WTC11 (cell line): ENCODE measurements at regions not wholly inside any gene's neighbourhood (a gene's known extent, or its start where the extent isn't known, plus 50 kb on each side); places are given as distances from the start of the nearest gene placed in this dataset.

Experiments
- ATAC-seq: fragments of 200-7000 bp; cut with Tn5 transposase; 2 replicates; pipeline ENCODE4 v1.10.0; 2021; ENCODE audit warnings: mild to moderate bottlenecking, moderate library complexity
- CTCF ChIA-PET: fragments of 300-600 bp; sonication (Branson Sonifier 250); formaldehyde crosslinking; loops from one replicate; lab custom pipeline; 2021; ENCODE audit warnings: antibody characterized with exemption; lab: Charles Lee
- POLR2A ChIA-PET: fragments of 350-600 bp; sonication (Branson Sonifier 250); formaldehyde crosslinking; loops from one replicate; lab custom pipeline; 2021; ENCODE audit warnings: antibody characterized with exemption; lab: Charles Lee
- DNase-seq: peaks from one replicate; pipeline ENCODE4 v3.0.0; 2021; ENCODE audit warnings: low spot score
- H3K27ac Mint-ChIP-seq: 2 replicates; pipeline ENCODE4 v1.8.0; 2021; ENCODE audit warnings: mixed read lengths
- H3K27me3 Mint-ChIP-seq: 2 replicates; pipeline ENCODE4 v1.8.0; 2021; ENCODE audit warnings: low read depth, mild to moderate bottlenecking, moderate library complexity, mixed read lengths
- H3K36me3 Mint-ChIP-seq: 2 replicates; pipeline ENCODE4 v1.8.0; 2021; ENCODE audit warnings: mixed read lengths
- H3K4me1 Mint-ChIP-seq: 2 replicates; pipeline ENCODE4 v1.8.0; 2022; ENCODE audit warnings: mixed read lengths
- H3K4me3 Mint-ChIP-seq: 2 replicates; pipeline ENCODE4 v1.8.0; 2021; ENCODE audit warnings: mild to moderate bottlenecking, moderate library complexity, mixed read lengths
- H3K9me3 Mint-ChIP-seq: 2 replicates; pipeline ENCODE4 v1.8.0; 2021; ENCODE audit warnings: mixed read lengths
- CREM ChIP-seq: sonication (generic); formaldehyde crosslinking; IDR thresholded peaks from 2 replicates; pipeline ENCODE4 v1.8.1; 2022; ENCODE audit warnings: mild to moderate bottlenecking, missing genetic modification reagents, moderate library complexity
- ELF4 ChIP-seq: sonication (generic); formaldehyde crosslinking; IDR thresholded peaks from 2 replicates; pipeline ENCODE4 v1.8.1; 2022; ENCODE audit warnings: low read depth, mild to moderate bottlenecking, moderate library complexity, missing genetic modification reagents
- ERG ChIP-seq: fragments of 250-450 bp; sonication (Bioruptor Pico); IDR thresholded peaks from 2 replicates; pipeline ENCODE4 v1.8.0; 2021; ENCODE audit warnings: mild to moderate bottlenecking
- ESRRA ChIP-seq: sonication (generic); formaldehyde crosslinking; IDR thresholded peaks from 2 replicates; pipeline ENCODE4 v1.8.1; 2022; ENCODE audit warnings: mild to moderate bottlenecking, missing genetic modification reagents, borderline replicate concordance
- FOXJ3 ChIP-seq: sonication (generic); formaldehyde crosslinking; IDR thresholded peaks from 2 replicates; pipeline ENCODE4 v1.9.0; 2021; ENCODE audit warnings: missing genetic modification reagents, mild to moderate bottlenecking, borderline replicate concordance
- FOXP4 ChIP-seq: sonication (generic); formaldehyde crosslinking; IDR thresholded peaks from 2 replicates; pipeline ENCODE4 v1.8.0; 2022; ENCODE audit warnings: mild to moderate bottlenecking, missing genetic modification reagents
- GABPB1 ChIP-seq: sonication (generic); formaldehyde crosslinking; IDR thresholded peaks from 2 replicates; pipeline ENCODE4 v1.8.1; 2023; ENCODE audit warnings: mild to moderate bottlenecking, missing genetic modification reagents
- GRHL2 ChIP-seq: fragments of 250-450 bp; sonication (Bioruptor Pico); IDR thresholded peaks from 2 replicates; pipeline ENCODE4 v1.8.0; 2022; ENCODE audit warnings: mild to moderate bottlenecking, moderate library complexity; ENCODE audit not compliant: insufficient replicate concordance, severe bottlenecking
- JUN ChIP-seq: sonication (generic); formaldehyde crosslinking; IDR thresholded peaks from 2 replicates; pipeline ENCODE4 v1.8.0; 2023; ENCODE audit warnings: mild to moderate bottlenecking, missing genetic modification reagents
- NR3C1 ChIP-seq: sonication (generic); formaldehyde crosslinking; conservative IDR thresholded peaks from 2 replicates; pipeline ENCODE4 v1.8.1; 2023; ENCODE audit warnings: low read depth, mild to moderate bottlenecking, missing genetic modification reagents
- TP53 ChIP-seq: sonication (generic); formaldehyde crosslinking; IDR thresholded peaks from 2 replicates; pipeline ENCODE4 v1.8.1; 2023; ENCODE audit warnings: mild to moderate bottlenecking, missing genetic modification reagents
- USF1 ChIP-seq: sonication (generic); formaldehyde crosslinking; IDR thresholded peaks from 2 replicates; pipeline ENCODE4 v1.8.0; 2022; ENCODE audit warnings: mild to moderate bottlenecking, missing genetic modification reagents
- ZBTB21 ChIP-seq: sonication (generic); formaldehyde crosslinking; IDR thresholded peaks from 2 replicates; pipeline ENCODE4 v1.8.1; 2023; ENCODE audit warnings: mild to moderate bottlenecking, missing genetic modification reagents, borderline replicate concordance
- ZNF263 ChIP-seq: sonication (generic); formaldehyde crosslinking; IDR thresholded peaks from 2 replicates; pipeline ENCODE4 v1.8.1; 2022; ENCODE audit warnings: low read depth, mild to moderate bottlenecking, moderate library complexity, missing genetic modification reagents
- ZNF423 ChIP-seq: fragments of 250-450 bp; sonication (Bioruptor Pico); IDR thresholded peaks from 2 replicates; pipeline ENCODE4 v2.1.2; 2022; ENCODE audit warnings: mild to moderate bottlenecking, moderate library complexity
- ZNF671 ChIP-seq: fragments of 250-450 bp; sonication (Bioruptor Pico); IDR thresholded peaks from 2 replicates; pipeline ENCODE4 v1.8.0; 2021; ENCODE audit warnings: mild to moderate bottlenecking
- TF ChIP-seq, protein P1 (sequence below): sonication (generic); formaldehyde crosslinking; IDR thresholded peaks from 2 replicates; pipeline ENCODE4 v1.8.0; 2023; ENCODE audit warnings: missing genetic modification reagents, mild to moderate bottlenecking, borderline replicate concordance
- TF ChIP-seq, protein P2 (sequence below): sonication (generic); formaldehyde crosslinking; IDR thresholded peaks from 2 replicates; pipeline ENCODE4 v1.8.0; 2023; ENCODE audit warnings: missing genetic modification reagents

DNA sequence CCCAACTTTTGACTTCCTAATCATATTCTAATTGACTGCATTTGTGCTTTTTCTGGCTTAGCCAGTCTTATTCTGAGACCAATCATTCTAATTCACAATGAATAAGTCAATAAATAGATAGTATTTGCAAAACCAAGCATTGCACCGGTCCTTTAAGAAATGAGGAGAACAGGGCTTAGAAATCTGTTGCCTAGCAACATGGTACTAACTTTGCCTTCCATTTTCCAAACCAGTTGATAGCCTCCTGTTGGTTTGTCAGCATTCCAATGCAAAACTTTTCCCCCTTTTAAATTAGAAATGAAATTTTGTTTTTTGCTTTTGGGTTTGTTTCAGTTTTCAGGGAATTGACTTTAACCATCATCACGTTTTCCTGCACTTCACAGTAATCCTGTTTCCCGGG, 603.5 kb upstream of the NRP1 start:
- Mint-ChIP-seq H3K4me1 (peaks cover 37% of the 10 kb centered on the region), H3K36me3 (no peaks in the 10 kb centered on the region), H3K9me3 (0 out of 2 replicates have a peak, but pooled peaks cover 3% of the 10 kb centered on the region), H3K27me3 (no peaks in the 10 kb centered on the region; the same call in 1 of the 2 replicates), H3K4me3 (no peak overlapping the region), H3K27ac (no peak overlapping the region)
- POLR2A ChIA-PET, result no interaction called here
- no peak for TF ChIP-seq ZNF423 (CRISPR knock-in tag)
- TF ChIP-seq ZNF671, result no peak
- ATAC-seq, result no peak
- DNase-seq, result no peak
- CTCF ChIA-PET, result no interaction called here

DNA sequence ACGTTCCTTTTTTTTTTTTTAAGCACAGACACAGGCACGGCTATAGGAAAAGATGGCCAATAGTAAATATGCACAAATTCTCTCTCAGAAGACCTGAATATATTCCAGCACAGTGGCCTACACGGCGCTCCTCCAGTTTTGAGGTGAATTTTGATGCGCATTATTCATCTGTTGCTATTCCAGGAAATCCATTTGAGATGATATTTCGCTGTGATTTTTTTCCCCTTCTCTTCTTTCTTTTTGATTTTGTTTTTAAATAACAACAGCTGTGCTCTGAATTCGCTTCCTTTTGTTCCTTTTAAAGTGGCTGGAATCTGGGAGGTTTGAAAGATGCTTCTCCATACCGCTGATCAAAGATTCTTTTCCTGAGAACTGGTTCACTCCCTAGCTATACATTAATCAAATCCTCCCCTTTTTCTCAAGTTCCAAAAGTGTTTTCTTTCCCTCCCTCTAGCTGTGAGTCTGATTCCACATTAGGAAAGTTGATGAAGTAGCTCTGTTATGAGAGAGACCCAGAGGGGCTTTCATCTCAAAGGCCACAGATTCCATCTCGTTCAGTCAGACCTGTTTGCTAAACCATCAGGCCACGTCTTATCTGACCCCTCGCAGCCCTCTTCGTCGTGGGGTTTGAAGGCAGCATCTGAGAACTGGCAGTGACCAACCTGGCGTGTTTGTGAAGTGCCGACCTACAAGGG, 602.7 kb upstream of the NRP1 start:
- no peak for ATAC-seq
- TF ChIP-seq GABPB1 (CRISPR knock-in tag), result no peak
- TF ChIP-seq, protein P1, sequence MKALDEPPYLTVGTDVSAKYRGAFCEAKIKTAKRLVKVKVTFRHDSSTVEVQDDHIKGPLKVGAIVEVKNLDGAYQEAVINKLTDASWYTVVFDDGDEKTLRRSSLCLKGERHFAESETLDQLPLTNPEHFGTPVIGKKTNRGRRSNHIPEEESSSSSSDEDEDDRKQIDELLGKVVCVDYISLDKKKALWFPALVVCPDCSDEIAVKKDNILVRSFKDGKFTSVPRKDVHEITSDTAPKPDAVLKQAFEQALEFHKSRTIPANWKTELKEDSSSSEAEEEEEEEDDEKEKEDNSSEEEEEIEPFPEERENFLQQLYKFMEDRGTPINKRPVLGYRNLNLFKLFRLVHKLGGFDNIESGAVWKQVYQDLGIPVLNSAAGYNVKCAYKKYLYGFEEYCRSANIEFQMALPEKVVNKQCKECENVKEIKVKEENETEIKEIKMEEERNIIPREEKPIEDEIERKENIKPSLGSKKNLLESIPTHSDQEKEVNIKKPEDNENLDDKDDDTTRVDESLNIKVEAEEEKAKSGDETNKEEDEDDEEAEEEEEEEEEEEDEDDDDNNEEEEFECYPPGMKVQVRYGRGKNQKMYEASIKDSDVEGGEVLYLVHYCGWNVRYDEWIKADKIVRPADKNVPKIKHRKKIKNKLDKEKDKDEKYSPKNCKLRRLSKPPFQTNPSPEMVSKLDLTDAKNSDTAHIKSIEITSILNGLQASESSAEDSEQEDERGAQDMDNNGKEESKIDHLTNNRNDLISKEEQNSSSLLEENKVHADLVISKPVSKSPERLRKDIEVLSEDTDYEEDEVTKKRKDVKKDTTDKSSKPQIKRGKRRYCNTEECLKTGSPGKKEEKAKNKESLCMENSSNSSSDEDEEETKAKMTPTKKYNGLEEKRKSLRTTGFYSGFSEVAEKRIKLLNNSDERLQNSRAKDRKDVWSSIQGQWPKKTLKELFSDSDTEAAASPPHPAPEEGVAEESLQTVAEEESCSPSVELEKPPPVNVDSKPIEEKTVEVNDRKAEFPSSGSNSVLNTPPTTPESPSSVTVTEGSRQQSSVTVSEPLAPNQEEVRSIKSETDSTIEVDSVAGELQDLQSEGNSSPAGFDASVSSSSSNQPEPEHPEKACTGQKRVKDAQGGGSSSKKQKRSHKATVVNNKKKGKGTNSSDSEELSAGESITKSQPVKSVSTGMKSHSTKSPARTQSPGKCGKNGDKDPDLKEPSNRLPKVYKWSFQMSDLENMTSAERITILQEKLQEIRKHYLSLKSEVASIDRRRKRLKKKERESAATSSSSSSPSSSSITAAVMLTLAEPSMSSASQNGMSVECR, result no peak
- TF ChIP-seq JUN (CRISPR knock-in tag), result no peak
- TF ChIP-seq GRHL2 (CRISPR knock-in tag), result no peak
- TF ChIP-seq ZBTB21, result no peak
- no peak for TF ChIP-seq TP53 (CRISPR knock-in tag)
- no peak for TF ChIP-seq USF1
- TF ChIP-seq, protein P2, sequence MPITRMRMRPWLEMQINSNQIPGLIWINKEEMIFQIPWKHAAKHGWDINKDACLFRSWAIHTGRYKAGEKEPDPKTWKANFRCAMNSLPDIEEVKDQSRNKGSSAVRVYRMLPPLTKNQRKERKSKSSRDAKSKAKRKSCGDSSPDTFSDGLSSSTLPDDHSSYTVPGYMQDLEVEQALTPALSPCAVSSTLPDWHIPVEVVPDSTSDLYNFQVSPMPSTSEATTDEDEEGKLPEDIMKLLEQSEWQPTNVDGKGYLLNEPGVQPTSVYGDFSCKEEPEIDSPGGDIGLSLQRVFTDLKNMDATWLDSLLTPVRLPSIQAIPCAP (CRISPR knock-in tag), result no peak
- TF ChIP-seq, all 79 proteins: peak for 0
- Mint-ChIP-seq H3K9me3 (0 out of 2 replicates have a peak, but pooled peaks cover 3% of the 10 kb centered on the region), H3K27me3 (no peaks in the 10 kb centered on the region; the same call in 1 of the 2 replicates), H3K4me3 (no peak overlapping the region), H3K27ac (no peak overlapping the region), H3K36me3 (no peaks in the 10 kb centered on the region), H3K4me1 (peaks cover 42% of the 10 kb centered on the region)
- CTCF ChIA-PET, result interaction anchor here (0.6 to 0.7 kb wide), 2 partner anchors 268 to 284 kb away, joined by 3 to 4 read pairs; no protein-coding TSS in a partner anchor
- no peak for DNase-seq
- POLR2A ChIA-PET, result no interaction called here

GRCh38 chr10:33935350-33935749, 600.9 kb upstream of the NRP1 start:
- Mint-ChIP-seq H3K27ac (no peak overlapping the region), H3K27me3 (no peaks in the 10 kb centered on the region; the same call in 1 of the 2 replicates), H3K4me1 (peaks cover 54% of the 10 kb centered on the region), H3K36me3 (no peaks in the 10 kb centered on the region), H3K9me3 (0 out of 2 replicates have a peak, but pooled peaks cover 3% of the 10 kb centered on the region), H3K4me3 (no peak overlapping the region)
- ATAC-seq (no peak), DNase-seq (no peak)
- ChIA-PET POLR2A (no interaction called here), CTCF (no interaction called here)
- no peak for TF ChIP-seq NR3C1 (CRISPR knock-in tag)
- no peak for TF ChIP-seq ZNF671
- TF ChIP-seq ELF4 (CRISPR knock-in tag), result no peak
- TF ChIP-seq CREM (CRISPR knock-in tag), result no peak
- no peak for TF ChIP-seq ZNF263
- no peak for TF ChIP-seq FOXJ3 (CRISPR knock-in tag)
- TF ChIP-seq GABPB1 (CRISPR knock-in tag), result no peak
- TF ChIP-seq ESRRA, result no peak
- TF ChIP-seq FOXP4, result no peak
- no peak for TF ChIP-seq ERG
